OCI-LY7 (cell line): ENCODE measurements at regions not wholly inside any gene's neighbourhood (a gene's known extent, or its start where the extent isn't known, plus 50 kb on each side); places are given as distances from the start of the nearest gene placed in this dataset.

ENCODE experiments used
- BruUV-seq: library from RNA; stranded (reverse); fragments of 400-500 nt; replicated peaks from 2 replicates; lab custom pipeline; 2021; lab: Mats Ljungman, UMichigan
- CTCF ChIA-PET: fragments of 300-600 bp; sonication (Branson Sonifier 250); formaldehyde crosslinking; loops from one replicate; lab custom pipeline; 2022; ENCODE audit warnings: antibody characterized with exemption; ENCODE audit not compliant: unreplicated experiment; lab: Charles Lee
- POLR2A ChIA-PET: fragments of 300-600 bp; sonication (Branson Sonifier 250); formaldehyde crosslinking; loops from one replicate; lab custom pipeline; 2022; ENCODE audit warnings: antibody characterized with exemption; lab: Charles Lee
- DNase-seq: peaks from one replicate; pipeline ENCODE4 v3.0.0-alpha.2; 2015; ENCODE audit warnings: low spot score
- H2AFZ ChIP-seq: fragments of 200-600 bp; sonication (generic), shearing (Covaris generic); 2 replicates; pipeline ENCODE4 v1.6.1; 2014; ENCODE audit warnings: mild to moderate bottlenecking, antibody characterized with exemption, low read length, moderate library complexity
- H3K27ac ChIP-seq: fragments of 200-600 bp; sonication (generic); 2 replicates; pipeline ENCODE4 v1.5.1; 2014; ENCODE audit warnings: mixed run types, low read depth, mild to moderate bottlenecking, moderate library complexity, low read length, inconsistent platforms; ENCODE audit not compliant: poor library complexity, severe bottlenecking
- H3K36me3 ChIP-seq: fragments of 200-600 bp; sonication (generic); 2 replicates; pipeline ENCODE4 v1.6.1; 2014; ENCODE audit warnings: mild to moderate bottlenecking, antibody characterized with exemption, low read length, moderate library complexity, mixed read lengths; ENCODE audit not compliant: insufficient read depth
- H3K4me1 ChIP-seq: fragments of 200-600 bp; sonication (generic); 2 replicates; pipeline ENCODE4 v1.5.1; 2014; ENCODE audit warnings: mild to moderate bottlenecking, low read length; ENCODE audit not compliant: insufficient read depth, poor library complexity, severe bottlenecking
- H3K4me2 ChIP-seq: fragments of 200-600 bp; sonication (generic); 2 replicates; pipeline ENCODE4 v1.6.1; 2014; ENCODE audit warnings: mild to moderate bottlenecking, low read length
- H3K4me3 ChIP-seq: fragments of 200-600 bp; sonication (generic); 2 replicates; pipeline ENCODE4 v1.5.1; 2014; ENCODE audit warnings: mild to moderate bottlenecking, low read depth, low read length; ENCODE audit not compliant: poor library complexity, severe bottlenecking
- H3K79me2 ChIP-seq: fragments of 200-600 bp; sonication (generic); 2 replicates; pipeline ENCODE4 v1.6.1; 2016; ENCODE audit warnings: low read depth, mild to moderate bottlenecking, low read length, moderate library complexity, mixed read lengths; ENCODE audit not compliant: insufficient read depth
- H3K9me2 ChIP-seq: fragments of 200-600 bp; sonication (generic); 2 replicates; pipeline ENCODE4 v1.6.1; 2016; ENCODE audit warnings: mild to moderate bottlenecking, low read length, mixed read lengths; ENCODE audit not compliant: insufficient read depth
- H3K9me3 ChIP-seq: fragments of 200-600 bp; sonication (generic); 2 replicates; pipeline ENCODE4 v1.6.1; 2014; ENCODE audit warnings: mild to moderate bottlenecking, mixed run types, low read length, mixed read lengths
- H4K20me1 ChIP-seq: fragments of 200-600 bp; sonication (generic); 2 replicates; pipeline ENCODE4 v1.6.1; 2014; ENCODE audit warnings: mild to moderate bottlenecking, antibody characterized with exemption, low read length, moderate library complexity, mixed read lengths; ENCODE audit not compliant: insufficient read depth
- CTCF ChIP-seq: fragments of 200-600 bp; sonication (generic); conservative IDR thresholded peaks from 2 replicates; pipeline ENCODE4 v1.5.1; 2014; ENCODE audit warnings: mild to moderate bottlenecking, antibody characterized with exemption, low read length, moderate library complexity, mixed read lengths
- EZH2phosphoT487 ChIP-seq: fragments of 200-600 bp; sonication (generic); IDR thresholded peaks from 2 replicates; pipeline ENCODE4 v1.6.1; 2018; ENCODE audit warnings: low read depth, borderline replicate concordance, mild to moderate bottlenecking, mixed run types, antibody characterized with exemption, low read length, moderate library complexity, mixed read lengths
- intact Hi-C: fragments of 100-400 bp; cut with micrococcal nuclease; formaldehyde crosslinking; loops from one replicate; pipeline ENCODE4 v1.10.0; 2022; ENCODE audit not compliant: unreplicated experiment

DNA sequence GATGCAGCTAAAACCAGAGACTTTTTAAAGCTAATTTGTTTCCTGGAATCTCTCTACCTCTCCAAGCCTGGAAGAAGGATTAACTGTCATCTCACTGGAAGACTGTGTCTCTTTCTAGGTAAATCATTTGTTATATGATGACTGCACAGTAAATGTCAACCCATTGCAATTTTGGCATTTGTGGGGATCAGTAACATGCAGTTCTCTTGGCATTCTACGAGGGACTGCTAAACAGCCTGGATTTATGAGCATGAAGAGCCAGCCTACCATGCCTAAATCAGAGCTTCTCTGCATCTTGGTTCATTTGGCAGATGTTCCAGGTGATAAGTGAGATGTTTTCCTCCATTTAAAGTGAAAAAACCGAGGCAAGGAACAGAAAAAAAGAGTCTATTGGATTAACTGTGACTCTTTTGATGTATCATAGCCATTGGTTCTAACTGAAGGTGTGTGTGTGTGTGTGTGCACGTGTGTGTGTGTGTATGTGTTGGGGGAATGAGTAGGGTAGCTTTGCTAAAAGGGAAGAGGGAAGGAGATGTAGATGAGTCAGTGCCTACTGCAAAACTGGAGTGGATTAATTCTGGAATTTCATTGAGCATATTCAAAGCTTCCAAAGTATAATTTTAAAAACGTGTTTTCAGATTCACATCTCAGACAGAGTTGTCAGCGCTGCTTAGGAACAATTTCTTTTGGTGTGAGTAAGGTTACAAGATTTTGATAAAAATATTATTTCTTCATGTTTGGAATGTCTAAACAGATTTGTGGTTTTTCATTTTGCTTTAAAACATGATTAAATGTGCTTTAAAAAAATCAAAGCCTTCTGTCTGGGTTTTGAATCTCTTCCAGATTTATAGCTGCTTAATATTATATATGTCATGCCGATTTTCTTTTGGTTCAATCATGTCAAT is 123.2 kb upstream of the LNX1 start:
- no peaks in the 10 kb centered on the region for H4K20me1 ChIP-seq
- TF ChIP-seq CTCF (no peak), EZH2phosphoT487 (no peak)
- no peak for DNase-seq
- no peak overlapping the region for H3K27ac ChIP-seq
- POLR2A ChIA-PET: interaction anchor here (0.6 to 1.8 kb wide), 4 partner anchors 9 to 132 kb away, joined by 3 to 7 read pairs (median 4); no protein-coding TSS in a partner anchor
- H3K9me3 ChIP-seq: no peaks in the 10 kb centered on the region
- no peaks in the 10 kb centered on the region for H3K4me1 ChIP-seq
- H3K79me2 ChIP-seq: no peaks in the 10 kb centered on the region
- no peaks in the 10 kb centered on the region for H3K36me3 ChIP-seq
- CTCF ChIA-PET: interaction anchor here (2.5 kb wide), 1 partner anchor 8 kb away, joined by 9 read pairs; no protein-coding TSS in a partner anchor
- no peaks in the 10 kb centered on the region for H3K9me2 ChIP-seq
- H3K4me3 ChIP-seq: no peak overlapping the region
- no peak overlapping the region for H3K4me2 ChIP-seq
- no TSS peak for BruUV-seq
- H2AFZ ChIP-seq: peak overlapping the region; percentile 12; the same call in 1 of the 2 replicates
- intact Hi-C loops: no loop called here

GRCh38 chr4:53713767-53714166 is 122.5 kb upstream of the LNX1 start:
- POLR2A ChIA-PET: interaction anchor here (0.7 to 2.1 kb wide), 3 partner anchors 11 to 1807 kb away, joined by 3 to 12 read pairs (median 3); no protein-coding TSS in a partner anchor
- H3K9me3 ChIP-seq: no peaks in the 10 kb centered on the region
- no peaks in the 10 kb centered on the region for H3K9me2 ChIP-seq
- no peaks in the 10 kb centered on the region for H3K36me3 ChIP-seq
- no peak for DNase-seq
- H3K27ac ChIP-seq: no peak overlapping the region
- no peak overlapping the region for H3K4me3 ChIP-seq
- intact Hi-C loops: no loop called here
- no TSS peak for BruUV-seq
- H2AFZ ChIP-seq: no peak overlapping the region
- no peaks in the 10 kb centered on the region for H4K20me1 ChIP-seq
- H3K79me2 ChIP-seq: no peaks in the 10 kb centered on the region
- CTCF ChIA-PET: no interaction called here
- H3K4me1 ChIP-seq: no peaks in the 10 kb centered on the region
- TF ChIP-seq CTCF: no peak
- no peak for TF ChIP-seq EZH2phosphoT487
- H3K4me2 ChIP-seq: no peak overlapping the region

DNA sequence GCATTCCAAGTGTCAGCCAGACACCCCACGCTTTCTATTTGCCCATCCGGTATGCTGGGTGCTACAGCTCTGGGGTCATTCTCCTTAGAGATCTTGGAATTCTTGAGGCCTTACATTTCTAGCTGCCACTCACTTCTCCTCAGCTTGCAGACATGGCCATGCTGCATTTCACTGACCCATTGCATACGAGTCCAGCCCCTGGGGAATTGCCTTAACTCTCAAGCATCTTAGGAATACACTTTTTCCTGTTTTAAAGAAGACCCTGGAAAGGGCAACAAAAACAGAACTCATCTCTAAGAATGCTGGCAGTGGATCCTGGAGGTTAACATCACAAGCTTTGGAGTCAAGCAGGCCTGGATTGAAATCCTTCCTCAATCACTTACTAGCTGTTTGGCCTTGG is 122.0 kb upstream of the LNX1 start:
- CTCF ChIA-PET: no interaction called here
- no peak overlapping the region for H3K27ac ChIP-seq
- no peaks in the 10 kb centered on the region for H3K79me2 ChIP-seq
- no peaks in the 10 kb centered on the region for H3K9me3 ChIP-seq
- POLR2A ChIA-PET: interaction anchor here (0.7 to 2.1 kb wide), 3 partner anchors 10 to 1806 kb away, joined by 3 to 12 read pairs (median 3); no protein-coding TSS in a partner anchor
- intact Hi-C loops: no loop called here
- TF ChIP-seq CTCF (no peak), EZH2phosphoT487 (no peak)
- no peaks in the 10 kb centered on the region for H3K36me3 ChIP-seq
- H3K4me1 ChIP-seq: no peaks in the 10 kb centered on the region
- H3K4me2 ChIP-seq: no peak overlapping the region
- H4K20me1 ChIP-seq: no peaks in the 10 kb centered on the region
- no peak overlapping the region for H2AFZ ChIP-seq
- no peaks in the 10 kb centered on the region for H3K9me2 ChIP-seq
- no peak for DNase-seq
- H3K4me3 ChIP-seq: no peak overlapping the region
- BruUV-seq: no TSS peak
